ENCODE measurements at regions not wholly inside any gene's neighbourhood (a gene's known extent, or its start where the extent isn't known, plus 50 kb on each side); places are given as distances from the start of the nearest gene placed in this dataset.

DNA sequence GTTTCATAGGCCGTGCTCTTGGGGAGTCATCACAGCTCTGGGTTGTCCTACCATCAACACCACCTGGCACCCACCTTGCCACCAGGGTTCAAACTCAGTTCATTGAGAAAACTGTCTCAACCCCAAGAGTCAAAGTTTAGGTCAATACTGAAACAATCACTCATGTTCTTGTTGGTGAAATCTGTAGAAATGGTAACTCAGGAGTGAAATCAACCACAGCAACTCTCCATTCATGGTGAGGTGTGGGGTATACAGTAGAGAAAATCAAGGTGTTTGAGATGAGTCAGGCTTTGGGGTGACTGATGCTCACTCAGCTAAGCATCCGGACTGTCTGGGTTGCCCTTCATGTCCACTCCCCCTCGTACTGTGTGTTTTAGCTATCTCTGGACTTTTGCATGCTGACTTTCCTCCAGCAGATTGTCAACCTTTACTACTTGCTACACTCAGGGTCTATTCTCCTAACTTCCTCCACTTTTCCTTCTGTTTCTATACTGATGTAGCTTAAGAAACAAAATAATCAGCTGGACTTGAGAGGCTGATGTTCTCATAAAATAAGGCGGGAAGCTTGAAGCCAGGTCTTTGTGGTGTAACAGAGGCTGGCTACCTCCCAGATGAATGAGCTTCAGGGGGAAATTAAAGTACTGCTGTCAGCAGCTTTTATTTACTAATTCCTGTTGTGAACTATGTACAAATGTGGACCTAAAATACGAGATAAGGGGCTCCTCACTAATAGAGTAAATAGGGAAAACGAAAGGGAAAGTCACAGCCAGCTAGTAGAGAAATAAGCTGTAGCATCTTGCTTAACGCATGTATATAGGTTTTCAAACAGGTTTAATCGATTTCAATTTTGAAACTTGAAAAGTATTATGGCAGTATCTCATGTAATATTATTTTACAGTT lies 173.6 kb upstream of the AKR1E2 start:
- H3K36me3 ChIP-seq (ENCODE audit: control insufficient read depth in 2 of 2, insufficient read depth in 1 of 2, low read length in 2 of 2), result no peaks in the 10 kb centered on the region
- no peaks in the 10 kb centered on the region for H3K9me3 ChIP-seq (ENCODE audit: control insufficient read depth, insufficient read depth, low read depth, low read length)
- H3K4me3 ChIP-seq (ENCODE audit: low read depth, low read length), result no peak overlapping the region
- H3K27ac ChIP-seq (ENCODE audit: extremely low read depth, low read depth, low read length), result no peak overlapping the region; the same call in 1 of the 2 replicates
- ChIA-PET CTCF (interaction anchor here (0.7 kb wide), 1 partner anchor 118 kb away, joined by 4 read pairs; no protein-coding TSS in a partner anchor), POLR2A (no interaction called here)
- TF ChIP-seq PRDM1 (tag by site-specific recombination; IDR thresholded peaks at IDR 0.05) (no peak; the same call in 1 of the 2 replicates), ZNF292 (tag by site-specific recombination; IDR thresholded peaks at IDR 0.05; ENCODE audit: borderline replicate concordance, low read depth) (no peak), ZNF677 (tag by site-specific recombination; IDR thresholded peaks at IDR 0.05) (0 out of 2 replicates have a peak, but pooled peaks have one; percentile 53), SETDB1 (IDR thresholded peaks at IDR 0.05; ENCODE audit: insufficient read length, low read length) (no peak), ZNF529 (tag by site-specific recombination; IDR thresholded peaks at IDR 0.05; ENCODE audit: insufficient replicate concordance) (peak; percentile 93), ZNF530 (tag by site-specific recombination; IDR thresholded peaks at IDR 0.05; ENCODE audit: low read depth) (no peak), ZNF660 (tag by site-specific recombination; IDR thresholded peaks at IDR 0.05) (no peak), ZFP69B (tag by site-specific recombination; IDR thresholded peaks at IDR 0.05) (no peak)
- TF ChIP-seq, protein P1, sequence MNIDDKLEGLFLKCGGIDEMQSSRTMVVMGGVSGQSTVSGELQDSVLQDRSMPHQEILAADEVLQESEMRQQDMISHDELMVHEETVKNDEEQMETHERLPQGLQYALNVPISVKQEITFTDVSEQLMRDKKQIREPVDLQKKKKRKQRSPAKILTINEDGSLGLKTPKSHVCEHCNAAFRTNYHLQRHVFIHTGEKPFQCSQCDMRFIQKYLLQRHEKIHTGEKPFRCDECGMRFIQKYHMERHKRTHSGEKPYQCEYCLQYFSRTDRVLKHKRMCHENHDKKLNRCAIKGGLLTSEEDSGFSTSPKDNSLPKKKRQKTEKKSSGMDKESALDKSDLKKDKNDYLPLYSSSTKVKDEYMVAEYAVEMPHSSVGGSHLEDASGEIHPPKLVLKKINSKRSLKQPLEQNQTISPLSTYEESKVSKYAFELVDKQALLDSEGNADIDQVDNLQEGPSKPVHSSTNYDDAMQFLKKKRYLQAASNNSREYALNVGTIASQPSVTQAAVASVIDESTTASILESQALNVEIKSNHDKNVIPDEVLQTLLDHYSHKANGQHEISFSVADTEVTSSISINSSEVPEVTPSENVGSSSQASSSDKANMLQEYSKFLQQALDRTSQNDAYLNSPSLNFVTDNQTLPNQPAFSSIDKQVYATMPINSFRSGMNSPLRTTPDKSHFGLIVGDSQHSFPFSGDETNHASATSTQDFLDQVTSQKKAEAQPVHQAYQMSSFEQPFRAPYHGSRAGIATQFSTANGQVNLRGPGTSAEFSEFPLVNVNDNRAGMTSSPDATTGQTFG (tag by site-specific recombination; IDR thresholded peaks at IDR 0.05; ENCODE audit: borderline replicate concordance), result no peak
- TF ChIP-seq, protein P2, sequence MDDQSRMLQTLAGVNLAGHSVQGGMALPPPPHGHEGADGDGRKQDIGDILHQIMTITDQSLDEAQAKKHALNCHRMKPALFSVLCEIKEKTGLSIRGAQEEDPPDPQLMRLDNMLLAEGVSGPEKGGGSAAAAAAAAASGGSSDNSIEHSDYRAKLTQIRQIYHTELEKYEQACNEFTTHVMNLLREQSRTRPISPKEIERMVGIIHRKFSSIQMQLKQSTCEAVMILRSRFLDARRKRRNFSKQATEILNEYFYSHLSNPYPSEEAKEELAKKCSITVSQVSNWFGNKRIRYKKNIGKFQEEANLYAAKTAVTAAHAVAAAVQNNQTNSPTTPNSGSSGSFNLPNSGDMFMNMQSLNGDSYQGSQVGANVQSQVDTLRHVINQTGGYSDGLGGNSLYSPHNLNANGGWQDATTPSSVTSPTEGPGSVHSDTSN (CRISPR knock-in tag; IDR thresholded peaks at IDR 0.05), result no peak
- H3K4me1 ChIP-seq (ENCODE audit: control insufficient read depth, insufficient read depth, low read length), result peaks cover 28% of the 10 kb centered on the region

DNA sequence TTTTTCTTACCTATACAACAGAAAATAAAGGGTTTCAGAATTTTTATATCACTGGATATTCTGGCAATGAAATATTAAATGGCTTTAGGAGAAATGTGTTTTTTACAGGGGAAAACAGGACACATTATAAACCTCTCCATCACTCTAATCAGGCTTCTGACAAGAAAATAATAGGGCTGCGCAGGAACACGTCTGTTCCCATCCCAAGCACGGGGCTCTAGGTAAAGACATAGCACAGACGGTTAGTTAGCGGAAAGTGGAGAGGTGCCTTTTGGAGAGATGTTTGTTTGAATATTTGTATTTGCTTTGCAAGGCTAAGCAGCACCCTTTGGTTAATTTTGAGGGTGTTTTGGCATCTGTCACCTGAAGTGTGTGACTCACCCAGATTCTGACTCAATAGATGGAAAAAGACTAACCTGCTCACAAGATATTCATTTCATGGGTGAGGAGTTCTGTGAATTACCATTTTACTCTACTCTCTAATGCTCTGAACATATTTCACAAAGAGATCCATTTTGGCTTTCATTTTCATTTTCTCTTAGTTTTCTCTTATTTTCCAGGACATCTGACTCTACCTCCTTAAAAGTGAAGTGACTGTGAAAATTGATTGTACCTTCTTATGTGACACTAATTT lies 174.5 kb upstream of the AKR1E2 start:
- H3K27ac ChIP-seq (ENCODE audit: extremely low read depth, low read depth, low read length), result no peak overlapping the region; the same call in 1 of the 2 replicates
- CTCF ChIA-PET, result no interaction called here
- POLR2A ChIA-PET, result no interaction called here
- TF ChIP-seq, protein P1 (tag by site-specific recombination; IDR thresholded peaks at IDR 0.05; ENCODE audit: borderline replicate concordance), result no peak
- TF ChIP-seq, protein P3, sequence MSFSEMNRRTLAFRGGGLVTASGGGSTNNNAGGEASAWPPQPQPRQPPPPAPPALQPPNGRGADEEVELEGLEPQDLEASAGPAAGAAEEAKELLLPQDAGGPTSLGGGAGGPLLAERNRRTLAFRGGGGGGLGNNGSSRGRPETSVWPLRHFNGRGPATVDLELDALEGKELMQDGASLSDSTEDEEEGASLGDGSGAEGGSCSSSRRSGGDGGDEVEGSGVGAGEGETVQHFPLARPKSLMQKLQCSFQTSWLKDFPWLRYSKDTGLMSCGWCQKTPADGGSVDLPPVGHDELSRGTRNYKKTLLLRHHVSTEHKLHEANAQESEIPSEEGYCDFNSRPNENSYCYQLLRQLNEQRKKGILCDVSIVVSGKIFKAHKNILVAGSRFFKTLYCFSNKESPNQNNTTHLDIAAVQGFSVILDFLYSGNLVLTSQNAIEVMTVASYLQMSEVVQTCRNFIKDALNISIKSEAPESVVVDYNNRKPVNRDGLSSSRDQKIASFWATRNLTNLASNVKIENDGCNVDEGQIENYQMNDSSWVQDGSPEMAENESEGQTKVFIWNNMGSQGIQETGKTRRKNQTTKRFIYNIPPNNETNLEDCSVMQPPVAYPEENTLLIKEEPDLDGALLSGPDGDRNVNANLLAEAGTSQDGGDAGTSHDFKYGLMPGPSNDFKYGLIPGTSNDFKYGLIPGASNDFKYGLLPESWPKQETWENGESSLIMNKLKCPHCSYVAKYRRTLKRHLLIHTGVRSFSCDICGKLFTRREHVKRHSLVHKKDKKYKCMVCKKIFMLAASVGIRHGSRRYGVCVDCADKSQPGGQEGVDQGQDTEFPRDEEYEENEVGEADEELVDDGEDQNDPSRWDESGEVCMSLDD (tag by site-specific recombination; IDR thresholded peaks at IDR 0.05), result no peak
- TF ChIP-seq ZNF600 (tag by site-specific recombination; IDR thresholded peaks at IDR 0.05) (0 out of 2 replicates have a peak, but pooled peaks have one; percentile 21), ZNF394 (tag by site-specific recombination; IDR thresholded peaks at IDR 0.05; ENCODE audit: borderline replicate concordance) (no peak), ZNF548 (tag by site-specific recombination; IDR thresholded peaks at IDR 0.05) (no peak), ZNF549 (tag by site-specific recombination; IDR thresholded peaks at IDR 0.05) (no peak), OVOL3 (tag by site-specific recombination; IDR thresholded peaks at IDR 0.05) (no peak)
- TF ChIP-seq, protein P4, sequence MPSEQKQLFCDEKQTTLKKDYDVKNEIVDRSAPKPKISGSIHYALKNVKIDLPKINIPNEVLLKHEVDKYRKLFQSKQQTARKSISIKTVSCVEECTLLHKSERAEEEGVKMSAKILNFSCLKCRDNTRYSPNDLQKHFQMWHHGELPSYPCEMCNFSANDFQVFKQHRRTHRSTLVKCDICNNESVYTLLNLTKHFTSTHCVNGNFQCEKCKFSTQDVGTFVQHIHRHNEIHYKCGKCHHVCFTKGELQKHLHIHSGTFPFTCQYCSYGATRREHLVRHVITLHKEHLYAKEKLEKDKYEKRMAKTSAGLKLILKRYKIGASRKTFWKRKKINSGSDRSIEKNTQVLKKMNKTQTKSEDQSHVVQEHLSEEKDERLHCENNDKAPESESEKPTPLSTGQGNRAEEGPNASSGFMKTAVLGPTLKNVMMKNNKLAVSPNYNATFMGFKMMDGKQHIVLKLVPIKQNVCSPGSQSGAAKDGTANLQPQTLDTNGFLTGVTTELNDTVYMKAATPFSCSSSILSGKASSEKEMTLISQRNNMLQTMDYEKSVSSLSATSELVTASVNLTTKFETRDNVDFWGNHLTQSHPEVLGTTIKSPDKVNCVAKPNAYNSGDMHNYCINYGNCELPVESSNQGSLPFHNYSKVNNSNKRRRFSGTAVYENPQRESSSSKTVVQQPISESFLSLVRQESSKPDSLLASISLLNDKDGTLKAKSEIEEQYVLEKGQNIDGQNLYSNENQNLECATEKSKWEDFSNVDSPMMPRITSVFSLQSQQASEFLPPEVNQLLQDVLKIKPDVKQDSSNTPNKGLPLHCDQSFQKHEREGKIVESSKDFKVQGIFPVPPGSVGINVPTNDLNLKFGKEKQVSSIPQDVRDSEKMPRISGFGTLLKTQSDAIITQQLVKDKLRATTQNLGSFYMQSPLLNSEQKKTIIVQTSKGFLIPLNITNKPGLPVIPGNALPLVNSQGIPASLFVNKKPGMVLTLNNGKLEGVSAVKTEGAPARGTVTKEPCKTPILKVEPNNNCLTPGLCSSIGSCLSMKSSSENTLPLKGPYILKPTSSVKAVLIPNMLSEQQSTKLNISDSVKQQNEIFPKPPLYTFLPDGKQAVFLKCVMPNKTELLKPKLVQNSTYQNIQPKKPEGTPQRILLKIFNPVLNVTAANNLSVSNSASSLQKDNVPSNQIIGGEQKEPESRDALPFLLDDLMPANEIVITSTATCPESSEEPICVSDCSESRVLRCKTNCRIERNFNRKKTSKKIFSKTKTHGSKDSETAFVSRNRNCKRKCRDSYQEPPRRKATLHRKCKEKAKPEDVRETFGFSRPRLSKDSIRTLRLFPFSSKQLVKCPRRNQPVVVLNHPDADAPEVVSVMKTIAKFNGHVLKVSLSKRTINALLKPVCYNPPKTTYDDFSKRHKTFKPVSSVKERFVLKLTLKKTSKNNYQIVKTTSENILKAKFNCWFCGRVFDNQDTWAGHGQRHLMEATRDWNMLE (tag by site-specific recombination; conservative IDR thresholded peaks at IDR 0.05; ENCODE audit: low read depth), result no peak

More for the DNA sequence above, 174.5 kb upstream of the AKR1E2 start:
- Histone ChIP-seq H3K9me3 (ENCODE audit: control insufficient read depth, insufficient read depth, low read depth, low read length) (no peaks in the 10 kb centered on the region), H3K4me3 (ENCODE audit: low read depth, low read length) (no peak overlapping the region), H3K36me3 (ENCODE audit: control insufficient read depth in 2 of 2, insufficient read depth in 1 of 2, low read length in 2 of 2) (no peaks in the 10 kb centered on the region), H3K4me1 (ENCODE audit: control insufficient read depth, insufficient read depth, low read length) (peaks cover 28% of the 10 kb centered on the region)
